ENCODE measurements at regions not wholly inside any gene's neighbourhood (a gene's known extent, or its start where the extent isn't known, plus 50 kb on each side); places are given as distances from the start of the nearest gene placed in this dataset.

DNA sequence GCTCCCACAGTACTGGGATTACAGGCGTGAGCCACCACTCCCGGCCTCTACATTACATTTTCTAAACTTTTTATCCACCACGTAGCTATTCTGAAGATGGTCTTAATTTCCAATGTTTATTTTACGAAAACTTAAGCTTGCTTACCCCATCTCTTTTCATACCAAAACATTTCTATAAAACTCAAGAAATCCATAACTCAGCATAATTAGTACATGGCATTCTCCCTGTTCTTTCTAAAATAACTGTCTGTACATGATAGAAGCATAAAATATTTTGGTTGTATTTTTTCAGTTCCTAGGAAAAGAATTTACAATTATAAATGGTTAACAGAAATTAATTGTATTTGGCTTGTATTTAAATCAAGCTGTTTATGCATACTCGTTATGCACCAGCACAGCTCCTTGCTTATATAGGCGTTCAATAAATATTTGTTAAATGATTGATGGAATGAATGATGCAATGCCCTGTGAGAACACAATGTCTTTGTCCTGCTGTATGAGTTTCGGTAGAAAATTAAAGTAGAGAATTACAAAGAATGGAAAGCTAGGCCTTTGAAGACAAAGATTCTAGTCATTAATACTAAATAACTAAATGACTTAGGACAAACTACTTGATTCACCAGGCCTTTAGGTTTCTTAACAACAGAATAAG is 384.2 kb downstream of the EFNA5 start:
- TF ChIP-seq, protein P1, sequence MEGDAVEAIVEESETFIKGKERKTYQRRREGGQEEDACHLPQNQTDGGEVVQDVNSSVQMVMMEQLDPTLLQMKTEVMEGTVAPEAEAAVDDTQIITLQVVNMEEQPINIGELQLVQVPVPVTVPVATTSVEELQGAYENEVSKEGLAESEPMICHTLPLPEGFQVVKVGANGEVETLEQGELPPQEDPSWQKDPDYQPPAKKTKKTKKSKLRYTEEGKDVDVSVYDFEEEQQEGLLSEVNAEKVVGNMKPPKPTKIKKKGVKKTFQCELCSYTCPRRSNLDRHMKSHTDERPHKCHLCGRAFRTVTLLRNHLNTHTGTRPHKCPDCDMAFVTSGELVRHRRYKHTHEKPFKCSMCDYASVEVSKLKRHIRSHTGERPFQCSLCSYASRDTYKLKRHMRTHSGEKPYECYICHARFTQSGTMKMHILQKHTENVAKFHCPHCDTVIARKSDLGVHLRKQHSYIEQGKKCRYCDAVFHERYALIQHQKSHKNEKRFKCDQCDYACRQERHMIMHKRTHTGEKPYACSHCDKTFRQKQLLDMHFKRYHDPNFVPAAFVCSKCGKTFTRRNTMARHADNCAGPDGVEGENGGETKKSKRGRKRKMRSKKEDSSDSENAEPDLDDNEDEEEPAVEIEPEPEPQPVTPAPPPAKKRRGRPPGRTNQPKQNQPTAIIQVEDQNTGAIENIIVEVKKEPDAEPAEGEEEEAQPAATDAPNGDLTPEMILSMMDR (conservative IDR thresholded peaks at IDR 0.05; ENCODE audit: low read length), result no peak
- no peak for TF ChIP-seq EZH2phosphoT487 (IDR thresholded peaks at IDR 0.05; ENCODE audit: borderline replicate concordance, low read depth, low read length)
